A172 (cell line): ENCODE measurements at regions not wholly inside any gene's neighbourhood (a gene's known extent, or its start where the extent isn't known, plus 50 kb on each side); places are given as distances from the start of the nearest gene placed in this dataset.

Source experiments
- DNase-seq: peaks from one replicate; pipeline ENCODE4 v3.0.0-alpha.2; 2015; ENCODE audit warnings: low spot score

DNA sequence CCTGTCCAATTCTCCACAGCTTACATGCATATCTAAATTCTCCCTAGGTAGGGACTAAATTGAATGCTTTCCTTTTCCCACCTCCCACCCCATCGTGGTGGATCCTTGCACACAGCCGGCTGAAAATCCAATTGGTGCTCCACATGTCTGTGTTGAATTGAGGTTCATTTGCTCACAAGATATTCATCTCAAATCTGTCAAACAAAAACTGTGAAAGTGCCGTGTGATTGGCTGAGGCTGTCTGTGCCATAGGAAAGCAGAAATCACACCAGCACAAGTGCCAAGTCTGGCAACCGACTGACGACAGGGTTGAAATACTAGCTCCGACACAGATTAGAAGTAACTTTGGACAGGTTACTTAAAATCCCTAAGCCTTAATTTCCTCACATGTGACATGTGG is 823.3 kb downstream of the TDRD15 start:
- DNase-seq: no peak

DNA sequence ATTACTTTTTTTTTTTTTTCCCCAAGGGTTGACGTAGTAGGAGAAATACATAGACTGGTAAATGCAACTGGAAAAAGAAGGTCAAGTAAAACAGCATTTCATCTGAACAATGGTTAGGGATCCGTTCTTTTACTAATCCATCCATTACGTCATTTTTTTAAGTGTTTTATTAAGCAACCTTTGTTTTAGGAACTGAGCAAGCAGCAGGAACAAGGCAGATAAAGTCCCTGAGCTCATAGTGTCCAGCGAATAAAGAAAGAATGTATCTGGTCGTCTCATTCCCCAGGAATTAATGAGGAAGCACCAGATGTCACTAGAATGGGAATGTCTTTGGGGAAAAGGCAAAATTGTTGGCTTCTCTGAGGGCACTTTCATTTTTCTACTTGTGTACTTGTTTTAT is 842.4 kb downstream of the TDRD15 start:
- DNase-seq: no peak

DNA sequence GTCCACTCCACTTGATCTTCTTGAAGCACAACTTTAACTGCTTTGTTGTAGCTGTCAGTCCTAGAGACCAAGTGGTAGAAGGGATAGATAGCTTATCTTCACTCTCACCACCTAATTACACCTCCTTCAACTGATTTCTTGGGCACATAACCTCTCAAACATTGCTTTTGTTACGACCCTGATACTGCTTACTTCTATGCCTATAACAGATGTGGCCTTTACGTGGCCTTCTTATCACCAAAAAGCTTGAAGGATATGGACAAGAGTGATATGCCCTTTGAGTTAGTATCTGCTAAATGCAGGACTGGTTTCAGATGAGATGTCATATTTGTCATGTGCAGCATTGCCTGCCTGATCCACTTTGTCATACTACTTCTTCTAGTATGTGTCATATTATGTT is 847.2 kb downstream of the TDRD15 start:
- no peak for DNase-seq

DNA sequence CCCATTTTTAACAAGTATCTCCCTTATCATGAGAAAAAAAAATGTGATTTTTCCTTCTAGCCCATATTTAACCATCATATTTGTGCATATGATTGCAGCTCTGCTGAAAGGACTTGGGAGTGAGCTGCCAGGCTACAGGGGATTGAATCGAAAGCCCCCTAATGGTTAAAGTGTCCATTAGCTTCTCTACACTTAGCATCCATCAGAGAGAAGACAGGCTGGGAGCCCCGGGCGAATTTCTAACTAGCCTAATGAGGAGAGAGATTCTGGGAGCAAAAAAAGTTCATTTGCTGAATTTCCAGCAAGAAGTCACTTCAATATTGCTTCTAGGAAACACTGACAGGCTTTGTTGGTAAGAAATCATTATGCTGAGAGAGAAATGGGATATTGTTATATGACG is 848.8 kb downstream of the TDRD15 start:
- DNase-seq: no peak

DNA sequence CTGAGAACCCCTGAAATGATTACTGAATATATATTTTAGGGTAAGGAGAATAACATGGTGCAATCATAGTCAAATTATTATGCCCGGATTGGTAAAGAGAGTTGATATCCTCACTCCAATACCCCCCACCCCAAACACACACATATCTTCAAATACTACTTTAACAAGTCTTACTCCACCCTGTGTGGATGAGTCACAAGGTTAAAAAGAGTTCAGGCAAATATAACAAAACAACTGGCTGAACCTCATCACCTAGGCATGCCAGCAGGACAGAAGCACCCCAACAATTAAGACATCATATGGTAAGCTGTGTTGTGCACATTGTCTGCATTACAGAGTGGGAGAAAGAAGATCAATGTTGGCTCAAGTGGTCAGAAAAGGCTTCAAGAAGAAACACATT is 857.4 kb downstream of the TDRD15 start:
- no peak for DNase-seq

DNA sequence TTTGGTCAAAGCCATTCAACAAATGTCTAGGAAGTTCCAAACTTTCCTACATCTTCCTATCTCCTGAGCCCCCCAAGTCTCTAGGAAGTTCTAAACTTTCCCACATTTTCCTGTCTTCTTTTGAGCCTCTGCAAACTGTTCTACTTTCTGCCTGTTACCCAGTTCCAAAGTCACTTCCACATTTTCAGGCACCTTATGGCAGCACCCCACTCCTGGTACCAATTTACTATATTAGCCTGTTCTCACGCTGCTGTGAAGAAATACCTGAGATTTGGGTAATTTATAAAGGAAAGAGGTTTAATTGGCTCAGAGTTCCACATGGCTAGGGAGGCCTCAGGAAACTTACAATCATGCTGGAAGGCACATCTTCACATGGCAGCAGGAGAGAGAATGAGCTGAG is 869.2 kb downstream of the TDRD15 start:
- no peak for DNase-seq

DNA sequence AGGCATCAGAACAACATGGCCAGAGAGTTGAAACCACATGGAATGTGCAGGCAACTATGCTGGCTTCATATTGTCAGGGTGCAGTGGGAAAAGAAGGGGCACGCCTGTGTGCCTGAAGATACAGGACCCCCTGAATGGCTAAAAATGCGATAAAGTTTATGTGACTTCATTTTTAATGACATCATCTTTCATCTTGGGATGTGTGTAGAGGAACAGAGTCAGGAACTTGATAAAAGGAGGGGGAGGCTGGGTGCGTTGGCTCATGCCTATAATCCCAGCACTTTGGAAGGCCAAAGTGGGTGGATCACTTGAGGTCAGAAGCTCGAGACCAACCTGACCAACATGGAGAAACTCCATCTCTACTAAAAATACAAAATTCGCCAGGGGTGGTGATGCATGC is 872.6 kb downstream of the TDRD15 start:
- no peak for DNase-seq

DNA sequence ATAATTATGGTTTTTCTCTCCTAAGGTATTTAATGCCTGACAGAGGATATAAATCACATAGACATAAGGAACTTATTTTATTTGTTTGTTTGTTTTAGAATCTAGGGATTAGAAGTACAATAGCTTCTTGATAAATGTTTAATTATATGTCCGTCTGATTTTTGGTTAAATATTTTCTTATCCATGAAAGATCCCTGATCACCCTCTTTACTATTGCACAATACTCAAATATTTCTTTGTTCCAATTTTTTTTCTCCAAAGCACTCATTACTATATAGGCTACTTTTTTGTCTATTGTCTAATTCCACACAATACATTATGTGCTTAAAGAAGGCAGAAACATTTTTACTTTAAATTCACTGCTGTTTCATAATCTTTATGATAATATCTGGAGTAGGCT is 875.8 kb downstream of the TDRD15 start:
- no peak for DNase-seq

DNA sequence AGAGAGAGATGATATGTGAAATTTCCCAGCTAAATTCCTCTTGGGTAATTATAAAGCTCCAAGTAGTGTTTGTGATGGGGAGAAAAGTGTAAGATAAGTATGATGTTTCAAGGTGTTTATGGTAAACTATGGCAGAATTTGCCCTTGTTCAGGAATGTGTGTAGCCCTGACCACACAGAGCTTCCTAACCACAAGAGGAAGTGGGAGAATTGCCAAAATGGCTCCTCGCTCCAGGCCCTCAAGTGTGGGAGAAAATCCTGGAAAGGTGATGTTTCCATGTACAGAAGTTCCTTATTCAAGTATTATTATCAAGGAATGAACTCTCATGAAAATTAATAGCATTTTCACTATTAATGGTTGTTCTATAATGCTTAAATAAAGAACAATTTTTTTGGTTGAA is 878.3 kb downstream of the TDRD15 start:
- no peak for DNase-seq

DNA sequence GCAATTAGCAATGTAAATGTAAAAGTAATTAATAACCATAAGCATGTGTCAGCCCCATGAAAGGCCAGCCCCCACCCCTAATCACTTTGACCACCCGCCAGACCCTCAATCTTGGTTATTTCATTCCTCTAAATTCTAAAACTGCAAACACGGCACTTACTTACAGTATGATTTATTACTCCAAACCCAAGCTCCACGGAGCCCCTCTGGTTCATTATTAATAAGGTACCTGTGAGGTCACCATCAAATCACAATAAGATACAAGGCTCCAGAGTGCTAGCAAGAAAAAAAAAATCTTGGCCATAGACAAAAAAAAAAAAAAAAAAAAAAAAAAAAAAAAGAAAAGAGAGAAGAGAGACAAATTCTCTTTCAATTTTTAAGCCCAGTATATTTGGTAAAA is 879.5 kb downstream of the TDRD15 start:
- DNase-seq: no peak

DNA sequence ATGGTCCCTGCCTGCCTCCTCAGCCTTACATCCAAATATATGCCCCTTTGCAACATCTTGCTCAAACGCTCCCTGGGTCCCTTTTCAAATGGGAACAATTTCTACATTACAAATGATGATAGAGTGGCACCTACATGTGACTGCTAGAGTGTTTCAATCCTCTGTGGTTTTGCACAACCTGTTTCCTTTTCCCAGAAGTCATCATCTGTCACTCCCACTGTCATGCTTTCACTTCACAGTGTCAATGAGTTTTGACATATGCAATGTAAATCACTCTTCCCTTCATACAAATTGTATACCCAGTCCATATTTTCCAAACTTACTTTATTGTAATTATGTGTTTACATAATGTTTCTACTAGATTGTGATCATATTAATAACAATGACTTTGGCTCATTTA is 887.3 kb downstream of the TDRD15 start:
- DNase-seq: no peak

DNA sequence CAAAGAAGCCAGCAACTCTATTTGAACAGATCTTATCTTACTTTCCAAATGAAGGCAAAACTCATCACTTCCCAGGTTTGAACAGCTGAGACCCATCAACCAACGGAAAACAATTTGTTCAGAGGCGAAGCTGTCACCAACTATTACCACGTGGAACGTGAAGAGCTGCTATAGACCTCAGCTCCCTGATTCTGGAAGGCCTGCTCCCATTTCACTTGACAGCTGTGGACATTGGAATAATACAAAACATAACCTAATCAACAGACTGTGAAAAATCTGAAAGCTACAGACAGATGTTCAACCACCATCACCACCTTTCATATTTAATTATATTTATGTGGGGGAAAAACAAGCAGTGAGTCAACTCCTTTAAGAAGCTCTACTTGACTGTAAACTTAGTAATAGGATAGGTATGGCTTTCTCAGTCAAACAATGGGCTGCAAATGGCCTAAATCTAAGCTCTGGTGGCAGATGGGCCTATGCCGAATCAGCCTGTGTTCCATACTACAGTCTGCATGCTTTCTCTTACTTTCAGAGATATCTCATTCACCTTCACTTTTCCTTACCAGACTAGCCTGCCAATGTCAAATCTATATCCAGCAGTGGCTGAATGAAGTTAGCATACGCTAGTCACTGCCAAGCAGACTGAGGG is 896.4 kb downstream of the TDRD15 start:
- DNase-seq: no peak

DNA sequence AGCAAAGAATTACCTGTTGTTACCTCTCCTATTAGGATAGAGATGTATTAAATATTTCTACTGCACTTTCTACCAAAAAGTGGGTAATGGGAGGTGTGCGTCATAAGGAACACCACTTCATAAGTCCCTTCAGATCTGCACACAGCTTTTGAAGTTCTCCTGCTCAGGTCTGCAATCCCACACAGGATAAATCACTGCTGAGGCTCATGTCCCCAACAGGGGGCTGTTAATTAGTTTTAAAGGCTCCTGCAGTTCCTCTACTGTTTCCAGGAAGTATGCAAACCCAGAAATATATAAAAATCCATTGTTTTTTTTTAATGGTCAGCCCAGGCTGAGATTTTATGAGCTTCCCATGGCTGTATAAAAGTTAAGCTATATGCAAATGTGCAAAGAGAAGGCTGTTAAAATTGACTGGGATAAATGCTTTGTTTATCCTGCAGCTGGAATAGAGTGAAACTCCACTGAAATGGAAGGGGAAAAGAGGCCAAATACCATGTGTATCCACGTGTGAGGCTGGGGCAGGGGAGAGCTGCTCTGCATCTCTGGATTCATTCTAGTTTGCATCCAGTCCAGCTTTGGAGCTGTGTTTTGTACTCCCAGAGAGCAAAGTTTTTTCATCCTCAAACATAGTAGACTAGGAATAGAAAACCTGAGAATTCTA is 903.7 kb downstream of the TDRD15 start:
- no peak for DNase-seq

DNA sequence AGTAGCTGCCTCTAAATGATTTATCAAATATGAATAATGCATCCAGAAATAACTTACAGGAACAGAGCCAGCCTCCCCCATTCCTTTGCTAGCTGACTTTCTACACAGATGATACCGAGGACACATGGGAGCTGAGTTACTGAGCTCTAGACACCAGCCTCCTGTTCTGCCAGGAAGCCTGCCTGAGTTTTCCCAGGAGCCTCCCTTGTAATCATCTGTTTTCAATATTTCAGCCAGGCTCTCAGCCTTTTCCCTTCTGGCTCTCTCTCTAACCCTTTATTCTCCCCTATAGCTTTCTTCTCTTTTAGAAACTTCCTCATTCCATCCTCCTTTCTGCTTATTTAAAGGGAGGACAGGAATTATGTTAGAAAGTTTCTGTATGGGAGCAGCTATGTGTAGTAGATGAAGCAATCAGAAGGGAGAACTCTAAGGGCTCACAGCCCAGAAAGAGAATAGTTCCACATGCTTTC is 911.6 kb downstream of the TDRD15 start:
- DNase-seq: no peak

DNA sequence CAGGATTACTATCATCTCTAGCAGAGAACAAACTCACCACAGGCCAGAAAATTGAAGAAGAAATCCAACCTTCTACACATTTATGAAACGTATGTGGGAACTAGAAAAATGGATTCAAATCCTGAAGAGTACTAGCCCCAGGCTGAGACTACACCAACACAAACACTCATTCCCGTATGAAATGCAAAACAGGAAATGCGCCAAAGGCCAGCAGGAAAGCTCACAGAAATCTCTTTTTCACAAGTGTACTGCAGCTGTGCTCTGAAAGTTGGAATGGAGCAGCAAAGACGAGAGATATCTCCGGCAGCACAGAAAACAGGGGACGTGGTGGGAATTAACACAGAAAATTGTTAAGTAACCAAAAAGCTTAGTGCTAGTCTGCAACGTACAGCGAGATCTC is 913.5 kb downstream of the TDRD15 start:
- DNase-seq: no peak

DNA sequence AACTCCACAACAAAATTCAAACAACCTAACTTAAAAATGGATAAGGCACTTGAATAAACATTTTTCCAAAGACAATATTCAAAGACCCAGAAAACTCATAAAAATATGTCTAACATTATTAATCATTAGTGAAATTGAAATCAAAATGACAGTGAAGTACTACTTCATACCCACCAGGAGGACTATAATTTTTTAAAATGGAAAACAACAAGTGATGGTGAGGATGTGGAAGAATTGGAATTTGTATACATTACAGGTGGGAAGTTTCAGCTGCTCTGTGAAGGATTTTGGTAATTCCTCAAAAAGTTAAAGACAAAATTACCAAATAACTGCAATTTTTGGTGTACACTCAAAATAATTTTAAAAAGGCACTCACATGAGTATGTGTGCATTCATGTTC is 920.0 kb downstream of the TDRD15 start:
- DNase-seq: no peak

DNA sequence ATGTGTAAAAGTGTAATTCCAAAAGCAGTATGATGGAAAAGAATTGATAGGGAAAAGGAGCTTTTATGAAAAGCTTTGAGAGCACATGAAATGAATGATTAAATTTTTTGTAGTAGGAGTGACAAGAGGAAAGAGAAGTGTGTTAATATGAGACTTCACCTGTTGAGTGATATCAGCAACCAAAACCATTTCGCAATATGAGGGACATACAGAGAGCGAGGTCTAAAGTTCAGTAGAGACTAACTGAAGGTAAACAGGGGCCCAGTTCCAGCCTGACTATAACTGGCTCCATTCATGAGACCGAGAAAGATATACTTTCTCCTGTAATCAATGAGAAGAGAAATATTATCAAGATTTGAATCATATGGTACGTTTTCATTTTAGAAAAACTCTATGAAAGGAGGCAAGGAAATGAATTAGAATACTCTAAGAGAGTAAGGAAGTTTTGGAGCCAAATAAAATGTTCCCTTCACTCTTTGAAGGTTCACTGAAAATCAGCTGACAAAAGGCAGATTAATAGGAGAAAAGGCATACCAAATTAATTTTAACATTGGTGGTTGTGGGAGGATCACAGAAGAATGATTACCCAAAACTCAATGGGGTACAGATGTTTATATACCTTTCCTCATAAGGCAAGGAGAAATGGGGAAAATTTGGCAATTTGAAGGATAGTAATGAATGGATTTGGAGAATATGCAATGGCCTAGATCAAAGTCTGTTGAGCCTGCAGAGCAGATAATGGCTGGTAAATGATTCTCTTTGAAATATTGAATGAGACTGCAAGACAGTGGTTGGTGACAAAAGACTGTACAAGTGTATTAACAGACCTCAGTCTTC is 932.2 kb downstream of the TDRD15 start:
- no peak for DNase-seq

DNA sequence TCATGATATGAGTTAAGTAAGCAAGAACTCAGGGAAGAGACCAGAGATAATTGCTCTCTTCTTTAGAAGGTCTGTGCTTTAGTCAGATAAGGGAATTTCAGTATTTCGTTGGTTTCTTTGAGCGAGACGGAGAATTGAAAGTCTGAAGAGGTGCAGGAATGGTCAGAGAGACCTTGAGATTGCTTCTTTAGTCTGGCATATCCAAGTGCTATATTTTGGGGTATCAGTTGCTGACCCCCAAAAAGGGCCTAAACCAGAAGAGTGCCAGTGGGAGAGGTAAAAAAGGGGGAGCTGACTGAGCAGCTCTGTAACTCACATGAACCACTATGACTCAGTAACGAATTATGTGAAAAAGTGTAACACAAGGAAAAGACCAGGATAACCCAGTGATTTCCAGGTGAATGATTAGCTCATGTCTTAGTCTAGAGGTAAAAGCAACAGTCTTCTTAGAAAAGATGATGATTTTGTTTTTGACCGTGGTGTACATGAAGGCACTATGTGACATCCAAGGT is 932.9 kb downstream of the TDRD15 start:
- DNase-seq: no peak

DNA sequence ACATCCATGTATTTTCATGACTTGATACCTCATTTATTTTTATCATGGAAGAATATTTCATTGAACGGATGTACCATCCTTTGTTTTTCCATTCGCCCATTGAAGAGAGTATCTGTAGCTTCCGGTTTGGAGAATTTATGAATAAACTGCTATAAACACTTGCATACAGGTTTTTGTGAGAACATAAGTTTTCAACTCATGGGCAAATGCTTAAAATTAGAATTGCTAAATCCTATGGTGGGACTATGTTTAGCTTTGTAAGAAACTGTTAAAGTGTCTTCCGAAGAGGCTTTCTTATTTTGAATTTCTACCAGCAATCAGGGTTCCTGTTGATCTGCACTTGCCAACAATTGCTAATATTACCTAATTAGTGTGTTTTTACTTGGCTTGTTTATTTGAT is 938.9 kb downstream of the TDRD15 start:
- no peak for DNase-seq

DNA sequence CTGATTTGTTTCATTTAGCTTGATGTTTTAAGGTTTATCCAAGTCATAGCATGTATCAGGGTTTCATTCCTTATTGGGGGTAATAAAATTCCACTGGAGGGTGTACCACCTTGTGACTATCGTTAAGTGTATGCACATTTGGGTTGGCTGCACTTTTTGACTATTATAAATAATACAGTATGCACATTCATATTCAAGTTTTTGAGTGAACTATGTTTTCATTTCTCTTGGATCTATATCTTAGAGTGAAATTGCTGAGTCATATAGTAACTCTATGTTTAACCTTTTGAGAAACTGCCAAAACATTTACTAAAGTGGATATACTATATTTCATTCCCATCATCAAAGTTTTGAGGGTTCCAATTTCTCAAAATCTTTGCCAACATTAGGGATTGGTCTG is 952.7 kb downstream of the TDRD15 start:
- DNase-seq: no peak

DNA sequence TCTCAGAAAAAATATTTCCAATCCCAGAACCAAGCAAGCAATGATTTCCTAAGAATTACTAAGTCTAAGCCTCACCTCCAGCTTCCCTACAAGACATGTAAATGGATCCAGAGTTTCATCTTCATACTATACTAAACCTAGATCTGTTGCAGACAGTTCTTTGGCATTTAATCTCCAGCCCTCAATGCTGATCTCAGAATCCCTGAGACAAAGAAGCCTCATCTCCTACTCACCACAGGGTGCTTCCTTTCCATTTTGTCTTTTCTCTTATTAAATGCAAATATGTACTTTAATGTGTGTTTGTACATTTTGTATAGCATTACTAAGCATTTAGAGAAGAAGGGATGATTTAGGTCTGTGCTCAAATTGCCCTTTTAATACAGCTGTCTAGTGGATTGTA is 954.9 kb downstream of the TDRD15 start:
- no peak for DNase-seq

DNA sequence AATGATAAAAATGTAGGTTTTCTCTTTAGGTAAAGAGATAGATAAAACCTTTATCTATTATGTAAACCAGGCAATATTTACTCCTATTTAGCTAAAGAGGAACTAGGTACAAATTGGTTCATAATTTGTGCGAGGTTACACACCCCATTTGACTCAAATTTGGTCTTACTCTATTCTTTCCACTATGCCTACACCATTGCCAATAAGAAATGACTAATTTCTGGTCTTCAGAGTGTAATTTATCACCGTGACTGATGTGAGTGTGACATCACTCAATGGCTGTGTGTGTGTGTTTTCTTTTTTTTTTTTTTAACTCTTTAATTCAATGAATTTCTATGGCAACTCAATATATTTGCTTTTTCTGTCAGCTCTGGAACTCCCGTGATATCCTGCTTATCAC is 955.8 kb downstream of the TDRD15 start:
- DNase-seq: no peak

DNA sequence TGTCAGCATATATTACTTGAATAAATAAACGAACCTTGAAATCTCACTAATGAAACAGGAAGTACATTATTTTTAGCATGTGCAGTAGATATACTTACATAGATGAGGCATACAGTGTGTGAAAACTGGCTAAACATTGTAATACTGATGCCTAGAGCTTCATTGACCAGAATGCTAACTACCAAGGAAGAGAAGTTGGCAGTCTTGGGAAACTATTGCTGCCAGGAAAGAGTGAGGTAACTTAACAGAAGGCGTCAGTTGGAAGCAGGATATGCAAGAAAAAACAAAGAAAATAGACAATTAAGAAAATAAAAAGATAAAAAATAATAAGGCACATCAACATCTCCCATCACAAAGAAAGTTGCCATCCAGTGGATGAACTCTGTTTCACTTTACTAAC is 963.0 kb downstream of the TDRD15 start:
- DNase-seq: no peak
